ENCODE measurements at regions not wholly inside any gene's neighbourhood (a gene's known extent, or its start where the extent isn't known, plus 50 kb on each side); places are given as distances from the start of the nearest gene placed in this dataset.

DNA sequence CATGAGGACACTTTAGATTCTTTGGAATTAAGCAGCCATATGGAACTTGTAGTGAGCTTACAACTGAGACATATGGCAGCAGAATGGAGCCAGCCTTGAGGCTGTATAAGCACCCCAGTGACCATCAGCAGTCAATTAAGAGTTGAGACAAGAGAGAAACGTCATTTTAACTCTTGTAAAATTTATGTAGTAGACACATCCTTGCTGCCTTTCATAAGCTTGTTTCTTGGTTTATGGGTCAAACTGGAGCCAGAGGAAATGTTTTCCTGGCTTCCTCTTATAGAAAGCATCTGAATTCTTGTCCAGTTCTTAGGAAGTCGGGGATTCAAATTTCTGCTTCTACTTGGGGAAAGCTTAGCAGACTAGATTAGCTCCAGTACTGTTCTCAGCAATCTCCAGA lies 745.1 kb upstream of the MARCKS start:
- no peak overlapping the region for H3K4me3 ChIP-seq (ENCODE audit: low read depth in 1 of 3, low read length in 3 of 3)
- no peaks in the 10 kb centered on the region for H3K27me3 ChIP-seq (ENCODE audit: control insufficient read depth in 4 of 4, insufficient read depth in 4 of 4, low read length in 3 of 4)
- H3K27ac ChIP-seq (ENCODE audit: low read depth in 1 of 2, low read length in 2 of 2) = no peak overlapping the region
- no peak for TF ChIP-seq HNF4G (IDR thresholded peaks at IDR 0.05)
- no peak for TF ChIP-seq TAF1 (conservative IDR thresholded peaks at IDR 0.05)
- no peak for TF ChIP-seq GABPA (IDR thresholded peaks at IDR 0.05 in 1 of 2, conservative IDR thresholded peaks at IDR 0.05 in 1 of 2)
- no peak for TF ChIP-seq ZBTB33 (IDR thresholded peaks at IDR 0.05)
- no peak for TF ChIP-seq CTCF (IDR thresholded peaks at IDR 0.05; ENCODE audit: low read depth, low read length, missing input control)
- no peak for TF ChIP-seq NR2F2 (IDR thresholded peaks at IDR 0.05)
- TF ChIP-seq JUND (IDR thresholded peaks at IDR 0.05) = no peak
- TF ChIP-seq FOXA2 (IDR thresholded peaks at IDR 0.05) = no peak
- no peak for TF ChIP-seq SP1 (IDR thresholded peaks at IDR 0.05)
- TF ChIP-seq, protein P1, sequence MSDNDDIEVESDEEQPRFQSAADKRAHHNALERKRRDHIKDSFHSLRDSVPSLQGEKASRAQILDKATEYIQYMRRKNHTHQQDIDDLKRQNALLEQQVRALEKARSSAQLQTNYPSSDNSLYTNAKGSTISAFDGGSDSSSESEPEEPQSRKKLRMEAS (IDR thresholded peaks at IDR 0.05) = no peak
- no peak for TF ChIP-seq YY1 (IDR thresholded peaks at IDR 0.05)
- no peak for TF ChIP-seq HNF4A (conservative IDR thresholded peaks at IDR 0.05)
- TF ChIP-seq RAD21 (IDR thresholded peaks at IDR 0.05) = no peak
- no peak for TF ChIP-seq RXRA (IDR thresholded peaks at IDR 0.05)
- TF ChIP-seq, protein P2, sequence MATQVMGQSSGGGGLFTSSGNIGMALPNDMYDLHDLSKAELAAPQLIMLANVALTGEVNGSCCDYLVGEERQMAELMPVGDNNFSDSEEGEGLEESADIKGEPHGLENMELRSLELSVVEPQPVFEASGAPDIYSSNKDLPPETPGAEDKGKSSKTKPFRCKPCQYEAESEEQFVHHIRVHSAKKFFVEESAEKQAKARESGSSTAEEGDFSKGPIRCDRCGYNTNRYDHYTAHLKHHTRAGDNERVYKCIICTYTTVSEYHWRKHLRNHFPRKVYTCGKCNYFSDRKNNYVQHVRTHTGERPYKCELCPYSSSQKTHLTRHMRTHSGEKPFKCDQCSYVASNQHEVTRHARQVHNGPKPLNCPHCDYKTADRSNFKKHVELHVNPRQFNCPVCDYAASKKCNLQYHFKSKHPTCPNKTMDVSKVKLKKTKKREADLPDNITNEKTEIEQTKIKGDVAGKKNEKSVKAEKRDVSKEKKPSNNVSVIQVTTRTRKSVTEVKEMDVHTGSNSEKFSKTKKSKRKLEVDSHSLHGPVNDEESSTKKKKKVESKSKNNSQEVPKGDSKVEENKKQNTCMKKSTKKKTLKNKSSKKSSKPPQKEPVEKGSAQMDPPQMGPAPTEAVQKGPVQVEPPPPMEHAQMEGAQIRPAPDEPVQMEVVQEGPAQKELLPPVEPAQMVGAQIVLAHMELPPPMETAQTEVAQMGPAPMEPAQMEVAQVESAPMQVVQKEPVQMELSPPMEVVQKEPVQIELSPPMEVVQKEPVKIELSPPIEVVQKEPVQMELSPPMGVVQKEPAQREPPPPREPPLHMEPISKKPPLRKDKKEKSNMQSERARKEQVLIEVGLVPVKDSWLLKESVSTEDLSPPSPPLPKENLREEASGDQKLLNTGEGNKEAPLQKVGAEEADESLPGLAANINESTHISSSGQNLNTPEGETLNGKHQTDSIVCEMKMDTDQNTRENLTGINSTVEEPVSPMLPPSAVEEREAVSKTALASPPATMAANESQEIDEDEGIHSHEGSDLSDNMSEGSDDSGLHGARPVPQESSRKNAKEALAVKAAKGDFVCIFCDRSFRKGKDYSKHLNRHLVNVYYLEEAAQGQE (IDR thresholded peaks at IDR 0.05) = no peak
- TF ChIP-seq ATF3 (IDR thresholded peaks at IDR 0.05) = no peak
- TF ChIP-seq FOXA1 (IDR thresholded peaks at IDR 0.05) = no peak
- H3K36me3 ChIP-seq (ENCODE audit: control insufficient read depth in 4 of 4, insufficient read depth in 3 of 4, low read depth in 1 of 4, low read length in 3 of 4) = no peaks in the 10 kb centered on the region
- DNase-seq (ENCODE audit: low spot score) = no peak
- no peak overlapping the region for H3K9ac ChIP-seq (ENCODE audit: low read depth in 1 of 2, low read length in 2 of 2)
- WGBS = 51% methylated on average over 2 of the region's 2 CpGs
- H3K9me3 ChIP-seq (ENCODE audit: control insufficient read depth in 4 of 4, low read length in 3 of 4) = peaks cover 0 to 2% (median under 1%) of the 10 kb centered on the region in 4 donors
- no peaks in the 10 kb centered on the region for H3K4me1 ChIP-seq (ENCODE audit: control insufficient read depth in 4 of 4, insufficient read depth in 4 of 4, low read length in 3 of 4)

DNA sequence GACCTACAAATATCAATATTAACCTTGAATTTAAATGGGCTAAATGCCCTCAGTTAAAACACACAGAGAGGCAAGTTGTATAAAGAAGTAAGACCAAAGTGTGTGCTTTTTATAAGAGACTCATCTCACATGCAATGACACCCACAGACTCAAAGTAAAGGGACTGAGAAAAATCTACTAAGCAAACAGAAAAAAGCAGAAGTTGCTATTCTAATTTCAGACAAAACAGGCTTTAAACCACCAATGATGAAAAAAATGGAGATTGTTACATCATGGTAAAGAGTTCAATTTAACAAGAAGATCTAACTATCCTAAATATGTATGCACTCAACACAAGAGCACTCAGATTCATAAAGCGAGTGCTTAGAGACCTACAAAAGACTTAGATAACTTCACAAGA lies 741.9 kb upstream of the MARCKS start:
- H3K9me3 ChIP-seq (ENCODE audit: control insufficient read depth in 4 of 4, low read length in 3 of 4) = peaks cover 0 to 3% (median 2%) of the 10 kb centered on the region in 4 donors
- no peak overlapping the region for H3K9ac ChIP-seq (ENCODE audit: low read depth in 1 of 2, low read length in 2 of 2)
- H3K36me3 ChIP-seq (ENCODE audit: control insufficient read depth in 4 of 4, insufficient read depth in 3 of 4, low read depth in 1 of 4, low read length in 3 of 4) = no peaks in the 10 kb centered on the region
- 81% methylated on average over 1 of the region's 1 CpG for WGBS
- no peaks in the 10 kb centered on the region for H3K4me1 ChIP-seq (ENCODE audit: control insufficient read depth in 4 of 4, insufficient read depth in 4 of 4, low read length in 3 of 4)
- H3K4me3 ChIP-seq (ENCODE audit: low read depth in 1 of 3, low read length in 3 of 3) = no peak overlapping the region
- no peak for DNase-seq (ENCODE audit: low spot score)
- H3K27me3 ChIP-seq (ENCODE audit: control insufficient read depth in 4 of 4, insufficient read depth in 4 of 4, low read length in 3 of 4) = no peaks in the 10 kb centered on the region
- TF ChIP-seq, protein P2 (IDR thresholded peaks at IDR 0.05) = no peak
- TF ChIP-seq HNF4G (IDR thresholded peaks at IDR 0.05) (no peak), ATF3 (IDR thresholded peaks at IDR 0.05) (no peak), TAF1 (conservative IDR thresholded peaks at IDR 0.05) (no peak), HNF4A (conservative IDR thresholded peaks at IDR 0.05) (no peak), JUND (IDR thresholded peaks at IDR 0.05) (no peak), NR2F2 (IDR thresholded peaks at IDR 0.05) (no peak), FOXA2 (IDR thresholded peaks at IDR 0.05) (no peak), ZBTB33 (IDR thresholded peaks at IDR 0.05) (no peak)
- H3K27ac ChIP-seq (ENCODE audit: low read depth in 1 of 2, low read length in 2 of 2) = no peak overlapping the region
